ENCODE measurements at regions not wholly inside any gene's neighbourhood (a gene's known extent, or its start where the extent isn't known, plus 50 kb on each side); places are given as distances from the start of the nearest gene placed in this dataset.

GRCh38 chr5:116810951-116811350, 236.3 kb upstream of the SEMA6A start:
- TF ChIP-seq, protein P1, sequence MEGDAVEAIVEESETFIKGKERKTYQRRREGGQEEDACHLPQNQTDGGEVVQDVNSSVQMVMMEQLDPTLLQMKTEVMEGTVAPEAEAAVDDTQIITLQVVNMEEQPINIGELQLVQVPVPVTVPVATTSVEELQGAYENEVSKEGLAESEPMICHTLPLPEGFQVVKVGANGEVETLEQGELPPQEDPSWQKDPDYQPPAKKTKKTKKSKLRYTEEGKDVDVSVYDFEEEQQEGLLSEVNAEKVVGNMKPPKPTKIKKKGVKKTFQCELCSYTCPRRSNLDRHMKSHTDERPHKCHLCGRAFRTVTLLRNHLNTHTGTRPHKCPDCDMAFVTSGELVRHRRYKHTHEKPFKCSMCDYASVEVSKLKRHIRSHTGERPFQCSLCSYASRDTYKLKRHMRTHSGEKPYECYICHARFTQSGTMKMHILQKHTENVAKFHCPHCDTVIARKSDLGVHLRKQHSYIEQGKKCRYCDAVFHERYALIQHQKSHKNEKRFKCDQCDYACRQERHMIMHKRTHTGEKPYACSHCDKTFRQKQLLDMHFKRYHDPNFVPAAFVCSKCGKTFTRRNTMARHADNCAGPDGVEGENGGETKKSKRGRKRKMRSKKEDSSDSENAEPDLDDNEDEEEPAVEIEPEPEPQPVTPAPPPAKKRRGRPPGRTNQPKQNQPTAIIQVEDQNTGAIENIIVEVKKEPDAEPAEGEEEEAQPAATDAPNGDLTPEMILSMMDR (IDR thresholded peaks at IDR 0.05): no peak
- no peak for TF ChIP-seq POLR2A (IDR thresholded peaks at IDR 0.05)

Measured in Peyer's patch (tissue), 4 donors.